ENCODE measurements at regions not wholly inside any gene's neighbourhood (a gene's known extent, or its start where the extent isn't known, plus 50 kb on each side); places are given as distances from the start of the nearest gene placed in this dataset.
"Not testable (repeated sequence)": the region's sequence is repeated elsewhere in the genome, so short reads cannot be mapped to it uniquely, and the experiment has no call there.

- DNase-seq = peak; percentile 67
Observed at GRCh38 chr4:140243278-140243753, 89.3 kb upstream of the MAML3 start.

GRCh38 chr4:140242357-140243277 lies 88.6 kb upstream of the MAML3 start:
- DNase-seq = peak; percentile 61

GRCh38 chr4:140240237-140240636 lies 86.3 kb upstream of the MAML3 start:
- DNase-seq = no peak

GRCh38 chr4:140239311-140239710 lies 85.3 kb upstream of the MAML3 start:
- no peak for DNase-seq

GRCh38 chr4:140238351-140239056 lies 84.5 kb upstream of the MAML3 start:
- peak; percentile 83 for DNase-seq

GRCh38 chr4:140237616-140238350 lies 83.8 kb upstream of the MAML3 start:
- DNase-seq = peak; percentile 64

- no peak for DNase-seq
Observed at GRCh38 chr4:140236654-140237169, 82.7 kb upstream of the MAML3 start.

- no peak for DNase-seq
Observed at GRCh38 chr4:140234697-140235060, 80.7 kb upstream of the MAML3 start.

GRCh38 chr4:140233791-140234696 lies 80.1 kb upstream of the MAML3 start:
- no peak for DNase-seq

- DNase-seq = no peak
Observed at GRCh38 chr4:140229881-140230280, 75.9 kb upstream of the MAML3 start.

- DNase-seq = no peak
Observed at GRCh38 chr4:140227286-140227685, 73.3 kb upstream of the MAML3 start.

GRCh38 chr4:140223056-140223810 lies 69.2 kb upstream of the MAML3 start:
- no peak for DNase-seq

GRCh38 chr4:140222171-140222570 lies 68.2 kb upstream of the MAML3 start:
- DNase-seq = no peak

GRCh38 chr4:140220058-140220457 lies 66.1 kb upstream of the MAML3 start:
- no peak for DNase-seq

- no peak for DNase-seq
Observed at GRCh38 chr4:140219567-140219966, 65.6 kb upstream of the MAML3 start.

- not testable (repeated sequence) for DNase-seq
Observed at GRCh38 chr4:140219070-140219469, 65.1 kb upstream of the MAML3 start.

- DNase-seq = no peak
Observed at GRCh38 chr4:140213749-140214148, 59.8 kb upstream of the MAML3 start.

- DNase-seq = peak; percentile 28
Observed at GRCh38 chr4:140213116-140213515, 59.1 kb upstream of the MAML3 start.

GRCh38 chr4:140212646-140213045 lies 58.7 kb upstream of the MAML3 start:
- DNase-seq = no peak

GRCh38 chr4:140212194-140212593 lies 58.2 kb upstream of the MAML3 start:
- no peak for DNase-seq

GRCh38 chr4:140211693-140212092 lies 57.7 kb upstream of the MAML3 start:
- DNase-seq = no peak

All from hematopoietic multipotent progenitor cell treated with erythropoietin and hydrocortisone succinate and interleukin-3 and kit ligand, for 6 days (in vitro differentiated cells).